Stomach (tissue), 8 donors: ENCODE measurements at regions not wholly inside any gene's neighbourhood (a gene's known extent, or its start where the extent isn't known, plus 50 kb on each side); places are given as distances from the start of the nearest gene placed in this dataset.

ENCODE experiments used
- DNase-seq, 2 donors: peaks; one replicate each; pipeline versions ENCODE4 v3.0.0 to v3.0.0-alpha.2; 2013 to 2019
- H3K27ac ChIP-seq, 5 donors: fragments of 200-600 bp in 4 of 5; sonication (generic) in 4 of 5; one replicate each; pipeline ENCODE4 v1.5.1; 2013 to 2019; ENCODE audit warnings: mild to moderate bottlenecking in 1 of 5, moderate library complexity in 1 of 5
- H3K27me3 ChIP-seq, 3 donors: fragments of 200-600 bp; sonication (generic); one replicate each; pipeline ENCODE4 v1.5.1; 2017 to 2019; ENCODE audit warnings: mixed run types in 1 of 3
- H3K36me3 ChIP-seq, 4 donors: fragments of 200-600 bp; sonication (generic); 1 replicate in 3 of 4; 2 replicates in 1 of 4; pipeline ENCODE4 v1.5.1; 2016 to 2019
- H3K4me1 ChIP-seq, 4 donors: fragments of 200-600 bp; sonication (generic); one replicate each; pipeline ENCODE4 v1.5.1; 2016 to 2019
- H3K4me3 ChIP-seq, 4 donors: fragments of 200-600 bp; sonication (generic) in 3 of 4; one replicate each; pipeline ENCODE4 v1.5.1; 2016 to 2019; ENCODE audit warnings: mild to moderate bottlenecking in 1 of 4
- H3K9me3 ChIP-seq, 4 donors: fragments of 200-600 bp; sonication (generic); one replicate each; pipeline ENCODE4 v1.5.1; 2016 to 2019
- EP300 ChIP-seq: sonication (generic); formaldehyde crosslinking; IDR thresholded peaks from one replicate; pipeline ENCODE4 v1.6.1; 2017; ENCODE audit warnings: antibody characterized with exemption
- POLR2A ChIP-seq, 4 donors: fragments of 450-650 bp; IDR thresholded peaks; one replicate each; pipeline ENCODE4 v1.6.1; 2016; ENCODE audit warnings: antibody characterized with exemption in 4 of 4, control low read depth in 2 of 4, mild to moderate bottlenecking in 1 of 4, moderate library complexity in 1 of 4
- POLR2AphosphoS5 ChIP-seq, 3 donors: sonication (generic); formaldehyde crosslinking; IDR thresholded peaks; one replicate each; pipeline ENCODE4 v1.6.1; 2016; ENCODE audit warnings: antibody characterized with exemption in 3 of 3
- WGBS, 5 donors: extraction: QIAGEN DNeasy Blood & Tissue Kit in 3 of 5; methylation state at CpG; one replicate each; pipeline versions ENCODE4 v1.1.5 to v1.1.7; 2013 to 2018; 5-methylcytosine and 5-hydroxymethylcytosine counted together
- intact Hi-C: fragments of 100-400 bp; cut with DNase I; formaldehyde crosslinking; loops from one replicate; pipeline ENCODE4 v1.15.1; 2023; ENCODE audit warnings: low total_unique reads
- TF ChIP-seq, protein P1 (sequence below), 7 experiments: fragments of 450-650 bp in 4 of 7; fragments of 200-600 bp in 3 of 7; sonication (generic) in 3 of 7; IDR thresholded peaks; one replicate each; pipeline ENCODE4 v1.5.1; 2016 to 2019; ENCODE audit warnings: antibody characterized with exemption in 7 of 7, control low read depth in 2 of 7, mild to moderate bottlenecking in 1 of 7
- donor health status: healthy with polysubstance abuse.
- donor health status: Bipolar disorder and iron deficiency.
- donor health status: healthy.

DNA sequence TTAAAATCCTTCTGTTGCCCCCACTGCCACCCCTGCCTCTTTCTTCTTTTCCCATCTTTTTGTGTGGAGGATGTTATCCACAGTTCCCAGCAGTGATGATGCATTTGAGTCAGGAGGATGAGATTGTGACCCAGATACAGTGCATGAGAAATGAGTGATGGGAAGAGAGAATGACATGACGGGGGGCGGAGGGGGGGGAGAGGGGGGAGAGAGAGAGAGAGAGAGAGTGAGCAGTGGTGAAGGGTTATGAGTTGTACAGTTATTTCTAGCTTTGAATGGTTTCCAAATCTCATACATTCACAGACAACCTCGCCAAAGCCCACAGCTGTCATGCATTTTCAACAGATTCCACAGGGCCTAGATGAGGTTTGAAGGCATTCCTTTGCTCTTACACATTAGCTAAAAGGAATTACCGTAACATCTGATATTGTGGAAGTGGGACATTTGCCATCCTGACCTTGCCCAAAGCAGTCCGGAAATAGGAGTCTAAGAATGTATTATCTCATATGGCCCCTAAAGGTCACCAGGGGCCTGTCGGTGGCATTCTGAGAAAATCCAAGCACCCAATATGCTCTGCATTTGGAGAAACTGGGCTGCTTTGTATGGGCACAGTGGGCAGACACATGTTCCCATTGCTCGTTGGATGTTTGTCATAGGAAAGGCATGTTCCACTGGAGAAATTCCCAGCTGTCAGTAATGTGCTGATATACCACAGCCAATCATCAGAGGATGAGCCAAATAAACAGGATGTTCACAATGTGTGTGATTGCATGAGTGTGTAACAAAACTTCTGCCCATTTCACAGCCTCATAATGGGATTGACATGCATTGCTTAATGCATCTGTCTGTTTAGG lies 435.8 kb downstream of the SPRY1 start:
- intact Hi-C loops, result no loop called here
- 53 to 78% (median 71%) methylated on average over 7 of the region's 7 CpGs for WGBS, 5 donors
- DNase-seq, result peak in 1 of 2 donors; percentile 85

GRCh38 chr4:123833171-123833643 lies 436.6 kb downstream of the SPRY1 start:
- H3K9me3 ChIP-seq, result no peaks in the 10 kb centered on the region
- no peak for DNase-seq
- H3K4me1 ChIP-seq, result peaks cover 0 to 9% (median 5%) of the 10 kb centered on the region in 4 donors
- intact Hi-C loops, result no loop called here
- H3K36me3 ChIP-seq, result no peaks in the 10 kb centered on the region
- H3K4me3 ChIP-seq, result no peak overlapping the region
- no peak for TF ChIP-seq EP300
- TF ChIP-seq, protein P1, sequence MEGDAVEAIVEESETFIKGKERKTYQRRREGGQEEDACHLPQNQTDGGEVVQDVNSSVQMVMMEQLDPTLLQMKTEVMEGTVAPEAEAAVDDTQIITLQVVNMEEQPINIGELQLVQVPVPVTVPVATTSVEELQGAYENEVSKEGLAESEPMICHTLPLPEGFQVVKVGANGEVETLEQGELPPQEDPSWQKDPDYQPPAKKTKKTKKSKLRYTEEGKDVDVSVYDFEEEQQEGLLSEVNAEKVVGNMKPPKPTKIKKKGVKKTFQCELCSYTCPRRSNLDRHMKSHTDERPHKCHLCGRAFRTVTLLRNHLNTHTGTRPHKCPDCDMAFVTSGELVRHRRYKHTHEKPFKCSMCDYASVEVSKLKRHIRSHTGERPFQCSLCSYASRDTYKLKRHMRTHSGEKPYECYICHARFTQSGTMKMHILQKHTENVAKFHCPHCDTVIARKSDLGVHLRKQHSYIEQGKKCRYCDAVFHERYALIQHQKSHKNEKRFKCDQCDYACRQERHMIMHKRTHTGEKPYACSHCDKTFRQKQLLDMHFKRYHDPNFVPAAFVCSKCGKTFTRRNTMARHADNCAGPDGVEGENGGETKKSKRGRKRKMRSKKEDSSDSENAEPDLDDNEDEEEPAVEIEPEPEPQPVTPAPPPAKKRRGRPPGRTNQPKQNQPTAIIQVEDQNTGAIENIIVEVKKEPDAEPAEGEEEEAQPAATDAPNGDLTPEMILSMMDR (IDR thresholded peaks at IDR 0.05), result no peak
- TF ChIP-seq POLR2AphosphoS5 (IDR thresholded peaks at IDR 0.05), result no peak
- TF ChIP-seq POLR2A (IDR thresholded peaks at IDR 0.05), result no peak
- no peaks in the 10 kb centered on the region for H3K27me3 ChIP-seq
- WGBS, 5 donors, result 52 to 81% (median 67%) methylated on average over 2 of the region's 2 CpGs
- peak overlapping the region in 4 of 5 donors; percentile 58 to 76 (median 68) for H3K27ac ChIP-seq

More for the DNA sequence above, 435.8 kb downstream of the SPRY1 start:
- no peaks in the 10 kb centered on the region for H3K36me3 ChIP-seq
- no peaks in the 10 kb centered on the region for H3K9me3 ChIP-seq
- peak overlapping the region in 4 of 5 donors; percentile 58 to 76 (median 68) for H3K27ac ChIP-seq
- no peaks in the 10 kb centered on the region for H3K27me3 ChIP-seq
- H3K4me1 ChIP-seq, result peaks cover 0 to 8% (median 4%) of the 10 kb centered on the region in 4 donors
- H3K4me3 ChIP-seq, result no peak overlapping the region
- TF ChIP-seq, protein P1 (IDR thresholded peaks at IDR 0.05), result no peak
- TF ChIP-seq POLR2AphosphoS5 (IDR thresholded peaks at IDR 0.05), result peak; percentile 5 to 90 (median 76)
- no peak for TF ChIP-seq POLR2A (IDR thresholded peaks at IDR 0.05)
- peak; percentile 17 for TF ChIP-seq EP300

- DNase-seq, result no peak
- no peaks in the 10 kb centered on the region for H3K9me3 ChIP-seq
- TF ChIP-seq POLR2A (IDR thresholded peaks at IDR 0.05) (no peak), POLR2AphosphoS5 (IDR thresholded peaks at IDR 0.05) (no peak), EP300 (no peak)
- TF ChIP-seq, protein P1 (IDR thresholded peaks at IDR 0.05), result no peak
- peaks cover 0 to 16% (median 7%) of the 10 kb centered on the region in 4 donors for H3K4me1 ChIP-seq
- H3K36me3 ChIP-seq, result no peaks in the 10 kb centered on the region
- intact Hi-C loops, result no loop called here
- 56 to 81% (median 74%) methylated on average over 4 of the region's 4 CpGs for WGBS, 5 donors
- H3K4me3 ChIP-seq, result no peak overlapping the region
- H3K27me3 ChIP-seq, result no peaks in the 10 kb centered on the region
- H3K27ac ChIP-seq, result no peak overlapping the region
Measured at GRCh38 chr4:123835831-123836590, 439.4 kb downstream of the SPRY1 start.

- WGBS, 5 donors, result 44 to 56% (median 54%) methylated on average over 4 of the region's 4 CpGs
- Histone ChIP-seq H3K4me3 (no peak overlapping the region), H3K27ac (peak overlapping the region in 2 of 5 donors; percentile 3 to 16), H3K36me3 (no peaks in the 10 kb centered on the region), H3K4me1 (peaks cover 0 to 24% (median 7%) of the 10 kb centered on the region in 4 donors), H3K9me3 (no peaks in the 10 kb centered on the region), H3K27me3 (no peaks in the 10 kb centered on the region)
- intact Hi-C loops, result no loop called here
- no peak for DNase-seq
- TF ChIP-seq, protein P1 (IDR thresholded peaks at IDR 0.05), result no peak
- no peak for TF ChIP-seq POLR2AphosphoS5 (IDR thresholded peaks at IDR 0.05)
- no peak for TF ChIP-seq POLR2A (IDR thresholded peaks at IDR 0.05)
- no peak for TF ChIP-seq EP300
Measured at GRCh38 chr4:123836851-123837595, 440.4 kb downstream of the SPRY1 start.
